ENCODE measurements at regions not wholly inside any gene's neighbourhood (a gene's known extent, or its start where the extent isn't known, plus 50 kb on each side); places are given as distances from the start of the nearest gene placed in this dataset.

- DNase-seq (ENCODE audit: low read depth), result no peak
These were observed 805.6 kb upstream of the EEF2KMT start for GRCh38 chr16:5903153-5903552.

- no peak for DNase-seq (ENCODE audit: low read depth)
These were observed 802.5 kb upstream of the EEF2KMT start for GRCh38 chr16:5900046-5900445.

DNA sequence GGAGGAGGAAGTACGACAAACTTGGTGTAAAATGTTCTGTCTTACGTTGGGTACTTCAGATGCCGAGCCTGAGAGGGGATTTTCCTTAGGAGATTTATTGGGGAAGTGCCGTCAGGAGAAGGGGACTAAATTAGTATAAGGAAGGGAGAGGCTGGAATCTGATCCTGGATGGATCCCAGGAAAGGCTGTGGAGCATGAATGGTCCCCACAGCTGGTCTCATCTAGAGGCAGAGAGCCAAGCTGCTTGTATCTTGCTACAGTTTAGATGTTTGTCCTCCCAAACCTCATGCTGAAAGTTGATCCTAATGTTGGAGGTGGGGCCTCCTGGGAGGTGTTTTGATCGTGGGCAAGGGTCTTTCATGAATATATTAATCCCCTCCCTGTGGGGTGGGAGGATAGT lies 798.4 kb upstream of the EEF2KMT start:
- no peak for DNase-seq (ENCODE audit: low read depth)

GRCh38 chr16:5895137-5895536 lies 797.5 kb upstream of the EEF2KMT start:
- DNase-seq (ENCODE audit: low read depth), result no peak

GRCh38 chr16:5891296-5891695 lies 793.7 kb upstream of the EEF2KMT start:
- DNase-seq (ENCODE audit: low read depth), result no peak

GRCh38 chr16:5885521-5885920 lies 787.9 kb upstream of the EEF2KMT start:
- no peak for DNase-seq (ENCODE audit: low read depth)

DNA sequence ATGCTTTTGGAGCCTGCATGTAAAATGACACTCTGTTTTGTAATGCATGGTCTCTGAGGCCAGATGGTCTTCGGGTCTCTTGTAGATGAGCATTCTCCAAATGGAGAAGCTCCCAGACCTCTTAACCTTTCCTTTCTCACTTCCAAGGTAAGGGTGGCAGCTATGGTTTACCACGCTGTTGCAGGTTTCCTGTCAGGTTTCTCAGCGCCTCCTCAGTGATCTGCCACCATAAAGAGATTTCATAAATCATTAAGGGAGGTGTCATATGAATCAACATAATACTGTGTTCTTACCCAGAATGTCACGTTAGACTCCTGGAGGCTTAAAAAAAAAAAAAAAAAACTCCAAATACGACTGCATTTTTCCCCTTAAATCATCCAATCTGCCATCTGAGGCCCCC lies 787.4 kb upstream of the EEF2KMT start:
- DNase-seq (ENCODE audit: low read depth), result no peak

DNA sequence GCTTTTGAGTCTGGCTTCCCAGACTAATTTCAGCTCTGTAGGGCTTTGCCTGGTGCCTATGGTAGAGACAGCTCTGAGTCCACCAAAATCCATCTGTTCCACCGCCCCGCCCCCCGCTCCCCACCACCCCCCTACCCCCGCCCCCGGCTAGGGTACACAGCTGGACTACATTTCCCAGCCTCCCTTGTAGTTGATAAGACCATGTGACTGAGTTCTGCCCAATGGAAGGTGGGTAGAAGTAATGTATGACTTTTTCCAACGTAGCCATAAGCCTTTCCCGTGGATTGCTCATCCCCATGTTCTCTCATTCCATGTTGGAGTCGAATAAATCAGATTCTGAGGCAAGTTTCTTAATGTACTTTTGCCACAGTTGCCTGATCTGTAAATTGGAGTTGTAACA lies 786.7 kb upstream of the EEF2KMT start:
- DNase-seq (ENCODE audit: low read depth), result no peak

GRCh38 chr16:5882087-5882640 lies 784.6 kb upstream of the EEF2KMT start:
- DNase-seq (ENCODE audit: low read depth), result no peak

GRCh38 chr16:5875416-5875815 lies 777.8 kb upstream of the EEF2KMT start:
- no peak for DNase-seq (ENCODE audit: low read depth)

DNA sequence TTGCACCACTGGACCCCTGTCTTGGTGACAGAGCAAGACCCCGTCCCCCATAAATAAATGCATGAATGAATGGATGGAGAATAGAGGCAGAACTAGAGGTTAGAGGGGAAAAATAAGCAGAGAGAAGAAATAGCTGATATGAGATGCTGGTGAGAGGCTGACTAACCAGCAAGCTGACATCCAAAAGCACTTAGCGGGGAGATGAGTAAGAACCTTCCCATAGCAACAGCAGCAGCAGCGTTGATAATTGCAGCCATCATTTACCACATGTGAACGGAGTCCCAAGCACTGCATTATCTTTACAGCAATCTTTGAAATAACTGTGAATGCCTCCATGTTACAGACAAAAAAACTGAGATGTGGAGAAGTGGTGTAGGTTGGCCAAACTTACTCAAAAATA lies 777.3 kb upstream of the EEF2KMT start:
- no peak for DNase-seq (ENCODE audit: low read depth)

DNA sequence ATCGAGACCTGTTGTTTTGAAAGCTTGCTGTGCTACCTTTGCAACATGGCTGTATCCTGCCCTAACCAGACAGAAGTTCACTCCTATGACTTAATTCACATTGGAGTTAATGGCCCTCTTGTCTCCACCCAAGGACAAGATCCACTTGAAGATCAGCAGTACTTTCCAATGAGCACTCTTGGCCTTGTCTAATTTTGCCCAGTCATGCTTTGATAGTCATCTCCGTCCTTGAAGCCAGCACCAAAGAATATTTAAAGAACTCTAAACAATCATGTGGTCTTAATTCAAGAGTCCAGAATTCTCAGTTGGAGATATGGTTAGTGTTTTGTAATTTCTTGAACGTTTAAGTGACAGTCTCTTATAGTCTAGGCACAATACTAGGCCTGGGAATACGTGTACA lies 775.6 kb upstream of the EEF2KMT start:
- no peak for DNase-seq (ENCODE audit: low read depth)

DNA sequence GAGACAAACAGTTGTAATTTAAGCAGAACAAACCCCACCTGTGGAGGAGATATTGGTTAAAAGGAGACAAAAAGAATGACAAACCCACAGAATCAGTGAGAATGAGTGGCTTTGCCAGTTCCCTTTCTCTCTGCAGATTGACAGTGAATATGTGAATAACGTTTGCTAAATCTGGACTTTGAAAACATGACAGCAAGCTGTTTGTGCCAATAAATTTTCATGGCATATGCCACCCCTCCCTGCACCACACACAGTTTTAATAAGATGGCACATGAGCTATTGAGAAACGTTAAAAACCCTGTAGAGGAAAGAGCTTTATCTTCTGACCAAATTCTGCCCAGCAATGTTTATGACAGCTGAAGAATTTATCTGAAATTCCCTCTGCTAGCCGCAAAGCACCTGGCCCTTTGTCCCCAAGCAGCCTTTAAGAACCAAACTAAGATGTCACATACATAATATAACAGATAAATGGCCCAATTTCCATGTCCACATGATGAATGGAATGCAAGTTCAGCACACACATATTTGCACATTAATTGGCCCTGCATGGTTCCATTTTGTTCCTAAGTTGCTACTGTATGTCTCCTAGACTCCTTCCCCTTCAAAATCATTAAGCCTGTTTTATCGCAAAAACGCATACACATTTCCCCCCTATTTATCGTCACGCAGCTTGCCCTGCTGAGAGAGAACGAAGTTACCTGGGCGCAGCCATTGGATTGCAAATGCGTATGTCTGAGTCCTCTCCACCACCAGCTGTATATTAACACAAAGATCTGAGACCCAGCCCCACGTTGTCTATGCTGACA lies 773.5 kb upstream of the EEF2KMT start:
- no peak for DNase-seq (ENCODE audit: low read depth)

GRCh38 chr16:5867250-5867649 lies 769.7 kb upstream of the EEF2KMT start:
- no peak for DNase-seq (ENCODE audit: low read depth)

DNA sequence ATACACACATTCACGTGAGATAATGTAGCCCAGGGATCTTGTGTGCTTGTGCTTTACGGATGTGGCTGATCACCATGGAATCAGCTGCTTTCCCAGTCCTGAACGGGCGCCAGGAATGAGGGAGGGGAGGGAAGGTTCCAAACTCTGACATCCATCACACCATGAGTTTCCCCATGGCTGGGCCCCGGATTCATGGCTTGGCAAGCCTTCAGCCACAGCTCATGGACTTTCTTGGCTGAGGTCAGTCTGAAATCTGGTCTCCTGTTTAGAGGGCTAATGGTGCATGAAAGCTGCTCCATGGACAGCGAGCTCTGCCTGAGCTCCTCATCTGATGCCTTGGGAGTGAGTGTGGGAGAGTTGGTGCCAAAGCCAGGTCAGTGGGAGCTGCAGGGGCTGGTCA lies 767.6 kb upstream of the EEF2KMT start:
- no peak for DNase-seq (ENCODE audit: low read depth)

- no peak for DNase-seq (ENCODE audit: low read depth)
These were observed 765.5 kb upstream of the EEF2KMT start for GRCh38 chr16:5863071-5863606.

- no peak for DNase-seq (ENCODE audit: low read depth)
These were observed 764.7 kb upstream of the EEF2KMT start for GRCh38 chr16:5862103-5862840.

GRCh38 chr16:5861241-5861640 lies 763.6 kb upstream of the EEF2KMT start:
- DNase-seq (ENCODE audit: low read depth), result no peak

DNA sequence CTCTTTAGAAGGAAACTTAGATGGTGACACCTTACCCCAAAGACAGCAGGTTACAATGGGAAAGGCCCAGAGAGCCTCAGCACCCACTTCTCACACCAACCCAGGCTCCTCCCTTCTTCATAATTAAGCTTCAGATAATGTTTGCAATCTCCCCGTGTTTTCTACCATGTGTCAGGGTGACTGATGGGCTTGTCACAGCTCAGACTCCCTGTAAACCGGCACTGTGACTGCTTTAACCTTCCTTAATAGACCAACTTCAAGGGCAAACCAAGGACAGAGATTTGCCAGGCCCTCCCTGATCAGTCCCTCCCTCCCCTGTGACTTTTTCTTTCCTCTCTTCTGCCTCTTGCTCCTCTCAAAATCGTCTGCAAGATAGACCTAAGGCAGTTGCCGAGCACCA lies 760.6 kb upstream of the EEF2KMT start:
- DNase-seq (ENCODE audit: low read depth), result no peak

GRCh38 chr16:5854027-5854426 lies 756.4 kb upstream of the EEF2KMT start:
- no peak for DNase-seq (ENCODE audit: low read depth)

- DNase-seq (ENCODE audit: low read depth), result no peak
These were observed 754.6 kb upstream of the EEF2KMT start for GRCh38 chr16:5852151-5852550.

DNA sequence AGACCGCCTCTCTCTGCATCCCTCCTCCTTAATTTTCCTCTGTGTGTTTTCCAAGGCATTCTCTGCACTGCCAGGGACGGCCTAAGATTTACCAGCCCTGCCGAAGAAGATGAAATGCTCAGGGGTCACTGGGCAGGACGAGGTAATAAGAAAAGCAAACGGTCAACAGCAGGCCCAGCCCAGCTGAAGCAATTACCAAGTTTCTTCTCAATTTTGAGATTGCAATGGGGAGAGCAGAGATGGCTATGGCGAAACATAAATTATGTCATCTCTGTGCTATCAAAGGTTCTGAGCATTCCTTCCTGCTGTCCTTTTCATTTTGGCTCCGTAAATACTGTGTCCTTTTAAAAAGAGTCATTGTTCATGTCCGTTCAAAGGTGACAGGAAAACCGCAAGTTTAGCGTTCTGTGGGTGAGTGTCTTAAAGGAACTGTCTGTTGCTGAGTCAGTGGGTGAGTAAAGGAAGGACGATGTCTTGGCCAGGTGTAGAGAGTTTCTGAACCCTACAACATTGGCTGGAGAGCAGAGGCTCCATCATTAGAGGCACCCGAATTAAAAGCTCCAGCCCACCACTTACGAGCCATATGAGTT lies 753.9 kb upstream of the EEF2KMT start:
- no peak for DNase-seq (ENCODE audit: low read depth)
